ENCODE measurements at regions not wholly inside any gene's neighbourhood (a gene's known extent, or its start where the extent isn't known, plus 50 kb on each side); places are given as distances from the start of the nearest gene placed in this dataset.

- Histone ChIP-seq H3K27ac (ENCODE audit: extremely low read depth, low read depth, low read length) (no peak overlapping the region), H3K9me3 (ENCODE audit: control insufficient read depth, insufficient read depth, low read depth, low read length) (no peaks in the 10 kb centered on the region), H3K4me1 (ENCODE audit: control insufficient read depth, insufficient read depth, low read length) (no peaks in the 10 kb centered on the region), H3K4me3 (ENCODE audit: low read depth, low read length) (no peak overlapping the region), H3K36me3 (ENCODE audit: control insufficient read depth in 2 of 2, insufficient read depth in 1 of 2, low read length in 2 of 2) (no peaks in the 10 kb centered on the region)
- ChIA-PET CTCF (interaction anchor here (1.1 kb wide), 1 partner anchor 9 kb away, joined by 10 read pairs; no protein-coding TSS in a partner anchor), POLR2A (no interaction called here)
- no peak for TF ChIP-seq ZBTB1 (tag by site-specific recombination; IDR thresholded peaks at IDR 0.05)
- TF ChIP-seq ZFP41 (tag by site-specific recombination; IDR thresholded peaks at IDR 0.05; ENCODE audit: borderline replicate concordance) = no peak
- no peak for TF ChIP-seq ZNF776 (tag by site-specific recombination; IDR thresholded peaks at IDR 0.05; ENCODE audit: borderline replicate concordance)
- no peak for TF ChIP-seq EGR2 (tag by site-specific recombination; IDR thresholded peaks at IDR 0.05; ENCODE audit: low read depth)
- no peak for TF ChIP-seq ZNF132 (tag by site-specific recombination; IDR thresholded peaks at IDR 0.05; ENCODE audit: borderline replicate concordance)
- no peak for TF ChIP-seq ZNF350 (tag by site-specific recombination; IDR thresholded peaks at IDR 0.05)
- TF ChIP-seq ZNF768 (tag by site-specific recombination; IDR thresholded peaks at IDR 0.05) = no peak
These were observed 661.2 kb downstream of the SLC16A7 start for GRCh38 chr12:60257063-60257462.

DNA sequence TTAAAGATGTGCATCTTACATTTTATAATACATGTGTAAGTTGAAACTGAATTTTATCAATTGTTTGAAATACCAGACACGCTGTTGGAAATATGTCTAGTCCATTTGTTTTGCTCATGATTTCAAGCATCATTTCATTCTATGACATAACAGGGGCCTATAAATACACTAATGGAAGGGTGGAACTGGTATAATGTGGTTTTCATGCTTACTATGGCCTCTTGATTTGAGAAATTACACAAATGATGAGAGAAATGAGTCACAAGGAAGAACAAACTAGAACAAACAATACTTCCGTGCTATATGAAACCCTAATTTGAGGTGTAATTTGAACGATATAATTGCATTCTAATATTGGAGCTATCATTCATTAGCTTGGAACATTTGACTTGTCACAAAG lies 663.4 kb downstream of the SLC16A7 start:
- Histone ChIP-seq H3K4me1 (ENCODE audit: control insufficient read depth, insufficient read depth, low read length) (no peaks in the 10 kb centered on the region), H3K9me3 (ENCODE audit: control insufficient read depth, insufficient read depth, low read depth, low read length) (no peaks in the 10 kb centered on the region), H3K27ac (ENCODE audit: extremely low read depth, low read depth, low read length) (no peak overlapping the region), H3K36me3 (ENCODE audit: control insufficient read depth in 2 of 2, insufficient read depth in 1 of 2, low read length in 2 of 2) (no peaks in the 10 kb centered on the region), H3K4me3 (ENCODE audit: low read depth, low read length) (no peak overlapping the region)
- ChIA-PET CTCF (no interaction called here), POLR2A (no interaction called here)
- no peak for TF ChIP-seq ZNF658 (tag by site-specific recombination; IDR thresholded peaks at IDR 0.05)
- no peak for TF ChIP-seq ZNF341 (tag by site-specific recombination; IDR thresholded peaks at IDR 0.05; ENCODE audit: low read depth)
- TF ChIP-seq SP7 (tag by site-specific recombination; IDR thresholded peaks at IDR 0.05) = no peak
- no peak for TF ChIP-seq ZNF10 (tag by site-specific recombination; IDR thresholded peaks at IDR 0.05)
- TF ChIP-seq, protein P1, sequence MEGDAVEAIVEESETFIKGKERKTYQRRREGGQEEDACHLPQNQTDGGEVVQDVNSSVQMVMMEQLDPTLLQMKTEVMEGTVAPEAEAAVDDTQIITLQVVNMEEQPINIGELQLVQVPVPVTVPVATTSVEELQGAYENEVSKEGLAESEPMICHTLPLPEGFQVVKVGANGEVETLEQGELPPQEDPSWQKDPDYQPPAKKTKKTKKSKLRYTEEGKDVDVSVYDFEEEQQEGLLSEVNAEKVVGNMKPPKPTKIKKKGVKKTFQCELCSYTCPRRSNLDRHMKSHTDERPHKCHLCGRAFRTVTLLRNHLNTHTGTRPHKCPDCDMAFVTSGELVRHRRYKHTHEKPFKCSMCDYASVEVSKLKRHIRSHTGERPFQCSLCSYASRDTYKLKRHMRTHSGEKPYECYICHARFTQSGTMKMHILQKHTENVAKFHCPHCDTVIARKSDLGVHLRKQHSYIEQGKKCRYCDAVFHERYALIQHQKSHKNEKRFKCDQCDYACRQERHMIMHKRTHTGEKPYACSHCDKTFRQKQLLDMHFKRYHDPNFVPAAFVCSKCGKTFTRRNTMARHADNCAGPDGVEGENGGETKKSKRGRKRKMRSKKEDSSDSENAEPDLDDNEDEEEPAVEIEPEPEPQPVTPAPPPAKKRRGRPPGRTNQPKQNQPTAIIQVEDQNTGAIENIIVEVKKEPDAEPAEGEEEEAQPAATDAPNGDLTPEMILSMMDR (tag by site-specific recombination; IDR thresholded peaks at IDR 0.05) = no peak
- TF ChIP-seq MEIS1 (CRISPR knock-in tag; IDR thresholded peaks at IDR 0.05; ENCODE audit: borderline replicate concordance) = no peak
- no peak for TF ChIP-seq ZNF239 (tag by site-specific recombination; IDR thresholded peaks at IDR 0.05)
- TF ChIP-seq, protein P2, sequence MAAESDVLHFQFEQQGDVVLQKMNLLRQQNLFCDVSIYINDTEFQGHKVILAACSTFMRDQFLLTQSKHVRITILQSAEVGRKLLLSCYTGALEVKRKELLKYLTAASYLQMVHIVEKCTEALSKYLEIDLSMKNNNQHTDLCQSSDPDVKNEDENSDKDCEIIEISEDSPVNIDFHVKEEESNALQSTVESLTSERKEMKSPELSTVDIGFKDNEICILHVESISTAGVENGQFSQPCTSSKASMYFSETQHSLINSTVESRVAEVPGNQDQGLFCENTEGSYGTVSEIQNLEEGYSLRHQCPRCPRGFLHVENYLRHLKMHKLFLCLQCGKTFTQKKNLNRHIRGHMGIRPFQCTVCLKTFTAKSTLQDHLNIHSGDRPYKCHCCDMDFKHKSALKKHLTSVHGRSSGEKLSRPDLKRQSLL (tag by site-specific recombination; IDR thresholded peaks at IDR 0.05) = no peak
- TF ChIP-seq EGR2 (tag by site-specific recombination; IDR thresholded peaks at IDR 0.05; ENCODE audit: low read depth) = no peak
- TF ChIP-seq ZNF391 (tag by site-specific recombination; IDR thresholded peaks at IDR 0.05; ENCODE audit: borderline replicate concordance, low read depth) = no peak
- TF ChIP-seq ZNF544 (tag by site-specific recombination; IDR thresholded peaks at IDR 0.05) = no peak
- no peak for TF ChIP-seq ZNF140 (tag by site-specific recombination; IDR thresholded peaks at IDR 0.05)
- TF ChIP-seq ZBTB10 (tag by site-specific recombination; IDR thresholded peaks at IDR 0.05) = no peak
- TF ChIP-seq ZNF777 (tag by site-specific recombination; IDR thresholded peaks at IDR 0.05; ENCODE audit: borderline replicate concordance) = no peak
- no peak for TF ChIP-seq ZNF280D (tag by site-specific recombination; IDR thresholded peaks at IDR 0.05)
- TF ChIP-seq ZNF560 (tag by site-specific recombination; IDR thresholded peaks at IDR 0.05; ENCODE audit: borderline replicate concordance) = no peak
- TF ChIP-seq ZNF792 (tag by site-specific recombination; IDR thresholded peaks at IDR 0.05) = no peak

All from HEK293 (cell line).